Osteoblast (primary cell): ENCODE measurements at regions not wholly inside any gene's neighbourhood (a gene's known extent, or its start where the extent isn't known, plus 50 kb on each side); places are given as distances from the start of the nearest gene placed in this dataset.

Source experiments
- DNase-seq: peaks from one replicate; pipeline ENCODE4 v3.0.0; 2011; ENCODE audit warnings: low spot score, mixed read lengths; ENCODE audit not compliant: insufficient read length; ENCODE audit errors: missing footprints
- H2AFZ ChIP-seq: 2 replicates; pipeline ENCODE4 v1.6.0; 2011; ENCODE audit warnings: mild to moderate bottlenecking, low read length
- H3K27ac ChIP-seq: 2 replicates; pipeline ENCODE4 v1.5.1; 2011; ENCODE audit warnings: mild to moderate bottlenecking, low read depth, low read length, moderate library complexity
- H3K27me3 ChIP-seq: 2 replicates; pipeline ENCODE4 v1.6.0; 2012; ENCODE audit warnings: mild to moderate bottlenecking, control low read depth, inconsistent platforms, low read length, moderate library complexity; ENCODE audit not compliant: insufficient read depth
- H3K36me3 ChIP-seq: 2 replicates; pipeline ENCODE4 v1.5.1; 2011; ENCODE audit warnings: mild to moderate bottlenecking, low read length, control low read depth, moderate library complexity; ENCODE audit not compliant: insufficient read depth
- H3K4me1 ChIP-seq: 2 replicates; pipeline ENCODE4 v1.5.1; 2011; ENCODE audit warnings: mild to moderate bottlenecking, low read length, control low read depth, moderate library complexity; ENCODE audit not compliant: insufficient read depth
- H3K4me2 ChIP-seq: 2 replicates; pipeline ENCODE4 v1.6.0; 2011; ENCODE audit warnings: mild to moderate bottlenecking, low read length; ENCODE audit not compliant: insufficient read depth
- H3K4me3 ChIP-seq: fragments of 200-600 bp; sonication (generic); 3 replicates; pipeline ENCODE4 v1.5.1; 2012; ENCODE audit warnings: mild to moderate bottlenecking, low read length, inconsistent platforms; ENCODE audit not compliant: insufficient read depth
- H3K79me2 ChIP-seq: 2 replicates; pipeline ENCODE4 v1.6.0; 2012; ENCODE audit warnings: mild to moderate bottlenecking, low read length, control low read depth, inconsistent platforms; ENCODE audit not compliant: insufficient read depth
- H3K9me3 ChIP-seq: 2 replicates; pipeline ENCODE4 v1.5.1; 2011; ENCODE audit warnings: low read depth, low read length, control low read depth
- H4K20me1 ChIP-seq: 2 replicates; pipeline ENCODE4 v1.6.0; 2012; ENCODE audit warnings: mild to moderate bottlenecking, low read length, control low read depth; ENCODE audit not compliant: insufficient read depth
- TF ChIP-seq, protein P1 (sequence below): IDR thresholded peaks from 2 replicates; pipeline ENCODE4 v1.5.1; 2011; ENCODE audit warnings: mild to moderate bottlenecking, low read depth, low read length, moderate library complexity; ENCODE audit errors: extremely low read depth

DNA sequence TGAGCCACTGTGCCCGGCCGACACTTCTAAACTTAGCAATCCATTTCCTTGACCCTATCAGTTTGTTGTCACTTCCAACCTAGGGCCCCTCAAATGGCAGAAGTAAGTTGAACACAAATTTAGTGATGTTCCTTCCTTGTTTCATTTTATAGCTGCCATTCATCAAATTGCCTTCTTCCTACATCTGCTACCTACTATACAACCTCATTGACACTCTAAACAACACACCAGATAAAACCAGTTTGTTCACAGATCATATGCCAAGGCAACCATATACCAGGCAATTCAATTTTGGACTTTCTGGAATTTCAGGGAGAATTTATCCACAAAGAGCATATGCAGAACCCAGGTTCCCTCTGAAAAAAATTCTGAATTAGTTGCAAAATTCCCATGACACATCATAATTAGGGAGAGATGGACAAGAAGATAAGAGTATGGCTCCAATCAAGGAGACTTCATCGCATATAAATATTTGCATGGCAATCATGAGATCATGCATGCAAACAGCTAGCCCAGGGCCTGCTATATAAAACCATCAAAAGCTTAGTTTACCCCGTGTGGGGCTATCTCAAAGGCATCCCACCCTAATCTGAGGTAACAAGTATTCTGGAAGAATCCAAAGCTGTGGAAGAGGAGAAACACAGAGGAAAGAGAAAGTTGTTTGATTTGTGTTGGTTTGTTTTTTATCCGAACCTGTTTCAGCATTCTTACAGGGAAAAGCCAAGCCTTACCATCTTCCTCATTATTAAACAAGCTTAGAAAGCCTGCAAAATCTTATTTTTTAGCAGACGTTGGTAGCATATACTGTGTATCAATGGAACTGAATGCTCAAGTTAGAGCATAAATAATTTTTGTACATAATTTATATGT is 132.8 kb upstream of the TNFAIP3 start:
- no peaks in the 10 kb centered on the region for H3K36me3 ChIP-seq
- no peak overlapping the region for H3K4me2 ChIP-seq
- no peak overlapping the region for H2AFZ ChIP-seq
- H3K27ac ChIP-seq, result no peak overlapping the region
- TF ChIP-seq, protein P1, sequence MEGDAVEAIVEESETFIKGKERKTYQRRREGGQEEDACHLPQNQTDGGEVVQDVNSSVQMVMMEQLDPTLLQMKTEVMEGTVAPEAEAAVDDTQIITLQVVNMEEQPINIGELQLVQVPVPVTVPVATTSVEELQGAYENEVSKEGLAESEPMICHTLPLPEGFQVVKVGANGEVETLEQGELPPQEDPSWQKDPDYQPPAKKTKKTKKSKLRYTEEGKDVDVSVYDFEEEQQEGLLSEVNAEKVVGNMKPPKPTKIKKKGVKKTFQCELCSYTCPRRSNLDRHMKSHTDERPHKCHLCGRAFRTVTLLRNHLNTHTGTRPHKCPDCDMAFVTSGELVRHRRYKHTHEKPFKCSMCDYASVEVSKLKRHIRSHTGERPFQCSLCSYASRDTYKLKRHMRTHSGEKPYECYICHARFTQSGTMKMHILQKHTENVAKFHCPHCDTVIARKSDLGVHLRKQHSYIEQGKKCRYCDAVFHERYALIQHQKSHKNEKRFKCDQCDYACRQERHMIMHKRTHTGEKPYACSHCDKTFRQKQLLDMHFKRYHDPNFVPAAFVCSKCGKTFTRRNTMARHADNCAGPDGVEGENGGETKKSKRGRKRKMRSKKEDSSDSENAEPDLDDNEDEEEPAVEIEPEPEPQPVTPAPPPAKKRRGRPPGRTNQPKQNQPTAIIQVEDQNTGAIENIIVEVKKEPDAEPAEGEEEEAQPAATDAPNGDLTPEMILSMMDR, result no peak
- no peaks in the 10 kb centered on the region for H3K9me3 ChIP-seq
- H3K4me3 ChIP-seq, result no peak overlapping the region
- DNase-seq, result no peak
- no peaks in the 10 kb centered on the region for H4K20me1 ChIP-seq
- H3K4me1 ChIP-seq, result peaks cover 50% of the 10 kb centered on the region
- no peaks in the 10 kb centered on the region for H3K79me2 ChIP-seq
- no peaks in the 10 kb centered on the region for H3K27me3 ChIP-seq

DNA sequence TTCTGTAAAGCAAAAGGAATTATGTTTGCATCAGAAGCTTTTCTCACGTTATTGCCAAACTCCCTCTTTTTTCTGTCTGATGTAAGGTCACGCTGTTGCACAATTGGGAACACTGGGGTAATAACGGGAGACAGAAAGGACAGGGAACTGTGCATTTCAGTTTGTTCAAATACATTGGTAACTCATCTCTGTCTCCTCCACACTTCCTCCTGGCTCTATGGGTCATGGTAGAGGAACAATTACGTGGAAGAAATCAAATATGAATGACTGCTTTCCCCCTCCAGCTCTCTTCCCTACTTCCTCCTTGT is 132.2 kb upstream of the TNFAIP3 start:
- Histone ChIP-seq H3K36me3 (no peaks in the 10 kb centered on the region), H3K27me3 (no peaks in the 10 kb centered on the region), H2AFZ (no peak overlapping the region), H3K9me3 (no peaks in the 10 kb centered on the region), H4K20me1 (no peaks in the 10 kb centered on the region), H3K4me3 (no peak overlapping the region), H3K4me2 (no peak overlapping the region), H3K27ac (no peak overlapping the region), H3K79me2 (no peaks in the 10 kb centered on the region), H3K4me1 (peaks cover 44% of the 10 kb centered on the region)
- DNase-seq, result no peak
- TF ChIP-seq, protein P1, result no peak

DNA sequence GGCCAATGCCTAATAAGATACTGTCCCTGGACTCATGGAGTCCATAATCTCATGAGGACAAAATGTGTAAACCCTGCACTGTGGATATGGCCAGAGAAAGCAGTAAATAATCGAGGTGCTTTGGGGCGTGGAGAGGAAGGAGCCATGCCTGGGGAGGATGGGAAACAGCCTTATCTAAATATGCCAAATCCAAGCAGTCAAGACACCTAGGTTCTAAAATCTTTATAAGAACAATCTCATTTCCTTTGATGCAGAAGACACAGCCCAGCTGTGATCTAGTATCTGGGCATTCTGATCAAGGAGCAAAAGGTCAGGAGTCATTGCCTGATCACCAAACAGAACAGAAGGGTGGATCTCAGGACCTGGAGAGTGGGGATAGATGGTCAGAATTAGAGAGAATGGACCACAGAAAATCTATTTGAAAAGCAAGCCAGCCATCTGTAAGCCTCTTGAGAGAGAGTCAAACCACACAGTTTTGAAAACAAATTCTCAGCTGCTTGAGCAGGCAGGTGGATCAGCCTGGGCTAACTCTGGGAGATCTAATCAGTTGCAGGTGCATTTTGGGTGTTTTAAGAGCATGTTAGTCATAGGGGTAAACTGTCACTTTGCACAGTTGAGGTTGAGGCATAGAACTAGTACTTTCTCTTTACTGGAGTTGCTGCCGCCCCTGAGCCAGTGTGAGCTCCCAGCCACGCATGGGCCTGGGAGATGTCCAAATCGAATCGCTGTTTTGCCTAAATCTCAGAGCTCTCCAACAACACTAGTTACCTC is 130.8 kb upstream of the TNFAIP3 start:
- Histone ChIP-seq H3K4me3 (no peak overlapping the region), H3K4me1 (peaks cover 34% of the 10 kb centered on the region), H3K79me2 (no peaks in the 10 kb centered on the region), H3K4me2 (no peak overlapping the region), H4K20me1 (no peaks in the 10 kb centered on the region), H3K36me3 (no peaks in the 10 kb centered on the region), H3K27ac (no peak overlapping the region), H3K9me3 (no peaks in the 10 kb centered on the region), H2AFZ (no peak overlapping the region), H3K27me3 (no peaks in the 10 kb centered on the region)
- DNase-seq, result no peak
- TF ChIP-seq, protein P1, result no peak

DNA sequence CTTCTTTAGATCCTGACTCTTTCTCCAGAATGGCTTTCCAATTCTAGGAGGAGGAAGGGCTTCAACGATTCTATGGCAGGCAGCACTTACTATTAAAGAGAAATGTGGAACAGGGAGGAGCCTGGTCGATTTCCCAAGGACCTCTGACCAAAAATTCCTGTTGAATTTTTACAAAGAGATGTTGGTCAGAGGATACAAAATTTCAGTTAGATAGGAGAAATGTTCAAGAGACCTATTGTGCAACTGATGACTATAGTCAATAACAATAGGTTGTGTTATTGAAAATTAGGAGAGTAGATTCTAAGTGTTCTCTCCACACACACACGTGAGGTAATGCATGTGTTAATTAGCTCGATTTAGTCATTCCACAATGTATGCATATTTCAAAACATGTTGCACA is 130.1 kb upstream of the TNFAIP3 start:
- no peak overlapping the region for H3K4me3 ChIP-seq

More for the DNA sequence above, 130.1 kb upstream of the TNFAIP3 start:
- Histone ChIP-seq H3K36me3 (no peaks in the 10 kb centered on the region), H3K27ac (no peak overlapping the region), H2AFZ (no peak overlapping the region), H3K9me3 (no peaks in the 10 kb centered on the region), H4K20me1 (no peaks in the 10 kb centered on the region), H3K79me2 (no peaks in the 10 kb centered on the region), H3K27me3 (no peaks in the 10 kb centered on the region), H3K4me1 (peaks cover 28% of the 10 kb centered on the region), H3K4me2 (no peak overlapping the region)
- TF ChIP-seq, protein P1, result no peak
- DNase-seq, result no peak
